GM18873 (cell line): ENCODE measurements at regions not wholly inside any gene's neighbourhood (a gene's known extent, or its start where the extent isn't known, plus 50 kb on each side); places are given as distances from the start of the nearest gene placed in this dataset.

ENCODE experiments used
- ATAC-seq: cut with Tn5 transposase; IDR thresholded peaks from one replicate; pipeline ENCODE4 v1.9.1; 2021; ENCODE audit warnings: mild to moderate bottlenecking, moderate library complexity, moderate number of reproducible peaks; ENCODE audit not compliant: unreplicated experiment, low FRiP score

DNA sequence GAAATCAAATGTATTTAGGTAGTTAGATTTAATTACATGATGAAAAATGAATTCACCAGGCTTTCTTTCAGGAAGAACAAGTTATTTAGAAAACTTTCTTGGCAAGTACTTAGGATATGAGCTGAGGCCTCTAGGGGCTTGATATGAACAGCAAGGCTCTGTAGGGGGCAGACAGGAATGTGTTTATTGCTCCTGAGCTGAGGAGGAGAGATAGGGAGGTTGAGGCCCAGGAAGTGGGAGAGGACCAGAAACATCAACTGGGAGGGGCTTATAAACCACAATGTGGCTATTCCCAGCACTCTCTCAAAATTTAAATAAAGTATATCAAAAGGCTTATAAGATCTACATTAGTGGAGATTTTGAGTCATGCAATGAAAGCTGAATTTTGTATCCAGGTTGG is 154.0 kb upstream of the MAF start:
- no peak for ATAC-seq

DNA sequence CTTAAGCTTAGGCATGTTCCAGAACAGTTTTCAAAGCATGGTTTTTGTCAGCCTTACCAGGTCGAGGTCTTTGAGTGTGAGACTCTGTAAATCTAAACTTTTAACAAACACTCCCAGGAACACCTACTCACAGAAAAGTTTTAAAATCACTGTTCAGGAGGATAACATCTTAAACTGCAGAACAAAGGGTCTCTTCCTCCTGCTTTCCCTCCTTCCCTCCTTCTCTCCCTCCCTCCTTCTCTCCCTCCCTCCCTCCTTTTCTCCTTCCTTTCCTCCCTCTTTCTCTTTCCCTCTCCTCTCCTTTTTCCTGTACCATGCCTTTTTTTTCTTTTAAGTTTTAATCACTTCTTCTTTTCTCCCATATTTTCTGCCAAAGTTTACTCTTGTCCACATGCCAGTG is 153.5 kb upstream of the MAF start:
- ATAC-seq, result no peak

DNA sequence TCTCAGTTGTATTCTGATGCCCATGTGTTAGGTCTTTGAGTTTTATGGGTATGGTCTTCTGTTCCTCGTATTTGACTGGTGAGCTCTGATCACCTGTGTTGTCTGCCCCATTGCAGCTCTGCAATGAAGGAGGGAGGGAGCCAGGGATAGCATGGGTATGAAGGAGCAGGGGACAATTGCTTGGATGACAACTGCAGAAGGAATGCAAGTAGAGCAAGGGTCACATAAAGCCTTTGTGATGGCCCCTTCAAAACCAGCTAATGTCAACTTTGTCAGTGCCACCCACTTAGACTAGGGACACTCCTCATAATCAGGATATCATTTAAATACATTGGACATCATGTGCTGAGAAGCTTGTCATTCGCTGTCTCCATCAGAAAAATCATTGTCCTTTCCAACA is 152.7 kb upstream of the MAF start:
- ATAC-seq, result no peak

DNA sequence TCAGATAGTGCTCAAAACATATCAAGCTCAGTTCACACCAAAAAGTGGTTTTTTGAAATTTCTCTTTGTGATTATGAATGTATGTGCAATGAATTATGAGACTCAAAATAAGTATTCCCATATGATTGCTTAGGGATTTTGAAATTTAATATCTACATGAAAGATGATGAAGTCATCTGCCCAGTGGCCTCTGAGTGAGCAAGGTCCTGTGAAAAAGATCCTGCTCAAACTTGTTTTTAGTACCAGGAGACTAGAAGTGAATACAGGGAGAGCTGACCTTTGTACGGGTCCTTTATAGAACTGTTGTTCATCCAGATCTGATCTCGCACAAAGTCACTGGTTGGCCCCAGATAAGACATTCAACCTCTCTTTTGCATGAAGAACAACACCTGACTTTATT is 151.9 kb upstream of the MAF start:
- no peak for ATAC-seq

DNA sequence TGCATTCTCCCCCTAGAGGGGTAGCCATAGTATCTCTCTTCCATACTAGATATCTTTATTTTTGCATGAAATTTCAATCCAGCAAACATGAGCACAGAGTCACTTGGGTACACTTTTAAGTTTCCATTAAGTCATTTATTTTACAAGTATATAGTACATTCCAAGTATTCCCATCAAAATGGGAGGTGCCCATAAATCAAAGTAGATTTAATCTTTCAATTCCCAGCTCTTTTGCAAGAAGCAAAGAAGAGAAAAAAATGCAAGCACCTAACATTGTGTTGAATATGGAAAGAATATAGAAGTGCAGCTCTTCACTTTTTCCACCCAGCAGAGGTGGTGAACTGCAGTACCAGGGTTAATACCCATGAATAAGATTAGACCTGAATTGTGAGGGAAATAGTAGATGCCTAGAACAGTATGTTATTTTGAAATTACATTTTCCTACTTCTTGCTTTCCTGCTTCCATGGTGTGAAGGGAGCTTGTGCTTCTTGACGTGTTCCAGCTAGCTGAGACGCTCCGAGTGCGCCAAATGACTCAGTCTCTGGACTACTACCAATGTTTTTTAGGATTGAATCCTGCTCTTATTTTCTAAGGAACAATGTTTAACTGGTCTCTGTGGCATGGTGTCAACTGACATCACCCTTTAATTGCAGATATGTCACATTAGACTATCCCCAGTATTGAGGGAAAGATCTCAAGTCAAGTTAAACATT is 151.1 kb upstream of the MAF start:
- ATAC-seq, result no peak

DNA sequence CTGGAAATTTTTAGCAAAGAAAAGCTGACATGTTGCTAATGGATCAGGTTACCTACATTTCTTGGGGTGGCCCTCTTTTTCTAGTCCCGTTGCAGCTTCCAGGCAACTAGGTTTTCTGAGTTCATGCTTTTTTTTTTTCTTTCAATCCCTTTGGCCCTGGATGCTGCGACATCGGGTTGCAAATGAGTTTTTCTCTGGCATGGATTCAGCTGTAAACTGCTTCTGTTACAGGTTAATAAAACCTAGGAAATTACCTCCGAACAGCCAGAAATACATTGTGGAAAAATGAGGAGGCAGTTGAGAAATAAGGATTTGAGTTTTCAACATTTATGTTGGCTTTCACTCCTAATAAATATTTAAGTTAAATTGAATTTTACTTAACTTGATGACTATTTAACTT is 149.8 kb upstream of the MAF start:
- ATAC-seq, result no peak

DNA sequence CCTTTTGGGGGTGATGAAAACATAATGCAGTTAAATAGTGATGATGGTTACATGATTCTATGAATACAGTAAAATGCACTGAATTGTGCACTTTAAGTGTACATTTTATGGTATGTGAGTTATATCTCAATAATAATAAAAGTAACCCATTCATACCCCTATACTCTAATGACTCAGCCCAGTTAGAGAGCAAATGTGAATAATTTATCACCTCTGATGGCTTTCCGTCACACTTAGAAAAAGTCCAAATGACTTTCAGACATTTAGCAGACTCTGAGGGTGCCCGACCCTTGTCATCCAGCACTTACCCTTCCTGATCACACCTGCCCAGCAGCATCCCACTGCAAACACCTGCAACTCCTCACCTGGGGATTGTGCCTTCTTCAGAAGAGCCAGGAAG is 148.1 kb upstream of the MAF start:
- no peak for ATAC-seq

DNA sequence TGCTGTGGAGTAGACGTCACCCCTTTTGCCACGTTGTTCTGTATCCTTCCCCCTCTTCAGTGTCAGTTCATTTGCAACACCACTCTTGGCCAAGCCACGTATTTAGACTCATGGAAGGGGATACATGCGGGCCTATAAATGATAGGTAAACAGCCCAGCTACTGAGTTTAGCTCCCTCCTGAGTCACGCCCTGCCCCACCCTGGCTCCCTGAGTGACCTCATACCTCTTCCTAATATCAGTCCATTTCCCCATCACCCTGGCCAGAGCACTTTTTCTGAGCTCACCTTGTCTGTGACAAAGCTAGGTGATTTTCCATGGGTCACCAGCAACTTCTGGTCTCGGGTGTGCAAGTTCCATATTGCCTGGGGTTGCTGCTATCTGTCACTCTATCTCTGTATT is 147.2 kb upstream of the MAF start:
- ATAC-seq, result no peak

DNA sequence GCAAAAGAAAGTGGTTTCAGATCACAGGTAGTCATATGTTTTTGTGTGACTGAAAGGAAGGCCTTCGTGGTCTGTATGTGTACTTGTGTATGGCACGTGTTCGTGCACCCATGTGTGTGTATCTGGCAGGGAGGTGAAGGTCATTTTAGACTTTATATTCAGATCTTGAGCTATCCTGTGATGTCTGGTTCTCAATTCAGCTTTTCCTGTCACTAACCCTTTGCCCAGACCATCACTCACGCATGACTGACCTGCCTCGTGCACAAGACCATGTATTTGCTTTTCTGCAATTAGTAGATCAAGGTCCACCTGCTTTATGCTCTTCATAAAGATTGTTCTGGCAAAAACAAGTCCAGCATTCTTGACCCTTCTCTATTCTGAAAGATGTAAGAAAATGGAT is 139.7 kb upstream of the MAF start:
- no peak for ATAC-seq

DNA sequence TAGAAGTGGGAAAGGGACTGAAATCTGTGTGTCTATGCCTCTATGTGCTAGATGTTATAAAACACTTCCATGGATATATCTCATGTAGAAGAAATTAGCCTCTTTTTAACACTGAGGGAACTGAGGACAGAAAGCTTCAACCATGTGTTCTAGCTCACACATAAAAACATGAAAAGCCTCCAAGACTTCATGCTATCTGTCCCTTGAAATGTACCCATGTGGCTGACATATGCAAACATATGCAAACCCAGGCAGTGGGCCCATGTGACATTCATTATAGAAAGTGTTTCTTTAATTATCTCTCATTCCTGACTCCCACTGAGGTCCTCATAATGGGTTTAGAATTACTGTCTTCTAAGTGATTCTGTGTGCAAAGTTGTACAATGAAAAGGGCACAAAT is 134.7 kb upstream of the MAF start:
- ATAC-seq, result no peak

DNA sequence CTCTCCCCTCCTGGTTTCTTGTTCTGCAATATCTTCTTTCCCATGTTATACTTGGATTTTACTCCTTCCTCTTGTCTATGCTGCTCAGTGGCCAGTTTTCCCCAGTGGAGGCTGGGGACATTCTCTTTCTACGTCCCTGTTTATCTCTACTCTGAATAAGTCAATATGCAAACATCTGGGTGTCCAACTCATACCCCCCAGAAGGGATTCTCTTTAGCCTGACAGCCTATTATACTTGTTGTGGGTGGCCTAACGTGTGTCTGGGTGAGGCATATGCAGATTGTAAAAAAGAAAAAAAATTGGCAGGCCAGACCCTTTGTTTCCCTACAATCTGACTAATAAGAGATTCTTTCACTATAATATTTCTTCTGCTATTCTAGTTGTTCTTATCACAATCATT is 134.2 kb upstream of the MAF start:
- no peak for ATAC-seq

DNA sequence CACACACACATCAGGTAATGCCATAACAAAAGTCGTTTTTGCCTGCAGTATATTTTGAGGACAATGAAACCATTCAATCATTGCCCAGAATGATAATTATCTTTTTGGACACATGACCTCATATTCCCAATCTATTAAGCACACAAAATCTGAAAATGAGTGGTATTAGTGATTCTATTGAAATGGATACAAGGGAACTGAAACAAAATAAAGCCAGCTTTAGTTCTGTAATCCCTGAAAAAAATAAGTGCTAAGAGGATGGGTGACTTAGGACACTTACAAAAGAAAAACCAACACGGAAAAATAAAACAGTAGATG is 128.3 kb upstream of the MAF start:
- ATAC-seq, result no peak

DNA sequence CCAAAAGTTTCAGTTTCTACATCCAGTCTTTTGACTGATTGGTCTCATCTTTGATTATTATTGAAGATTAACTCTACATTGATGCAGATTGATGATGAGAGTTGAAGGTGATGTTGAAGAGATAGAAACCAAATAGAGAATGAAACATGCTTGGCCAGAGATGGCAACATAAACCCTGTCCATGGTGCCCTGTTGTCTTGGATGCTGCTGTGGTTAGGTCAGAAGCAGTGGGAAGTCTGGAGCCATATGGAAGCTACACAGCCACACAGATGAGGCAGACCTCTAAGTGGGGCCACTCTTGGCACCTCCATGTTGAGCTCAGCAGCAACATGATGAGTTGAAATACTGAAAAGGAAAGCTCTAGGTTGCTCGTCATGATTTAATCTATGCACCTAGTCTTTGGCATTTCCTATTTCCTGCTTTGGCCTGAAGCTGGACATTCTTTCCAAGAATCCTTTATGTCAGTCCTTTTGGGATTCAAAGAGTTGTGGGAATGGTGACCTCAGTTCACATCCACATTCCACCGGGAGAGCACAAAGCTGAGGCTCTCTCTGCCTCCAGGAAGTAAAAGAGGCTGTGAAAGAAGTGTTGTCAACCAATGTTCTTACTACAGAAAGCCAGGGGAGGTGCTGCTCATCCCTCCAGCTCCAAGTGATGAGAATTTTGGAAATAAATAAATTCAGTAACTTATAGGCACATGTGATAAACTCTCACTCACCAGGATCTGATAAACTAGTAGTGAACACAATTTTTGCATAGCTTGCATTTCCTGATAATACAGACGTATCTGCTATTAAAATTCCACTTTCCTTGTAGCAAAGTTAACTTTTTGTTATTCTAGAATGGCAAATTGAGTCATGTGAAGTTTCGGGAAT is 127.7 kb upstream of the MAF start:
- ATAC-seq, result no peak

DNA sequence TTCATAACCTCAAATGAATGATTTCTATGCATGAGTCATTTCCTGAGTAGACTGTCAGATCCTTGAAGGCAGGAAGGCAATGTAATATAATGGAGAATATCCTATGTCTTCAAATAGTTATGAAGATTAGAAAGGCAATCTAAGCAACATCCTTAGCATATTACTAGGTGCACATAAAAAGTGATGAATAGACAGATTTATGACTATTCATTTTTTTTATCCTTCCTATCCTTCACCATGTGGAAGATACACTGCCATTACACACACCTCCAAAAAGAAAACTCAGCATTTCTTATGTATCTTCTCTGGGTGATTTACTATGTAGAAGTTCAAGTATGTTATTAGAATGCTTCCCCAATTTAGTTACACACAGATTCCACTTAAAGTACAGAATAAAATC is 126.4 kb upstream of the MAF start:
- ATAC-seq, result no peak

DNA sequence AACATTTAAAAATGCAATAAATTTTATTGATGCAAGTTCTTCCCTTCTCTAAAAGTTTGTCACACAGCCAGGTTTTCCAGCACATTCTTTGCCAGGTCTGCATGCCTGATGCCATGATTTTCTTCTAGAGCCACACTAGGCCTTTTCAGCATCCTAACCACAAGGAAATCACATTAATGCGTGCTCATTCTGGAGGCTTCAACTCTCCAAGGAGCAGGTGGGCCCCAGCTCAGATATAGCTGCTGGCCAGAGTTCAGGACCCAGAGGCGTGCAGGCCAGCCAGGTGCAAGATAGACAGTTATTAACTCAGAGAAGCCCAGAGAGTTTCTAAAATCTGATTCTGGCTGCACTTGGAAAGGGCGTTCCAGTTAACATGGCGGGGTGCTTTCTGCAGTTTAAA is 124.5 kb upstream of the MAF start:
- no peak for ATAC-seq

DNA sequence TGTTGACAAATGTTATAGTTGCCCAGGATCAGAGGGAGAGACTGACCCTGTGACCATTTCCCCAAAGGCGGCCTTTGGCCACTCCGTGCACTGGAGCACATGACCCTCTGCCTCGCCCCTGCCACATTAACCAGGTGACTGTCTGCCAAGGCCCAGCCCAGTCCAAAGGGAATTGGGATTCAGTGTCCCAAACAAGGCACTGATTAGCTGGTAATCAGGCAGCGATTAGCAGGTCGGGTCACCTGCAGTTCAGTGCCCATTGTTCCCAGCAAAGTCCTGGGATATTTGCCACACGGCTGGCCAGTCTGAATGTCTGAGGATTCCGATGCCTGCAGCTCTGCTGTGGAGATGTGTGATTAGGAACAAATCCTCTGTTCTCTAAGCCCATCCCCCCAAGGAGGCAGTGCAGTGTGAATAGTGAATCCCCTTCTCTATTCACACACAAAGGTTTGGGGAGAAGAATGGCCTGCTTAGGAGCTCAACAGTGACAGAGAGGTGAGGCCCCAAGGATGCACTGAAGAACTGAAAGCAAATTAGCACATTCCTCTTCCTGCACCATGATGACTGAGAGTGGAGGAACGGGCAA is 123.1 kb upstream of the MAF start:
- no peak for ATAC-seq

DNA sequence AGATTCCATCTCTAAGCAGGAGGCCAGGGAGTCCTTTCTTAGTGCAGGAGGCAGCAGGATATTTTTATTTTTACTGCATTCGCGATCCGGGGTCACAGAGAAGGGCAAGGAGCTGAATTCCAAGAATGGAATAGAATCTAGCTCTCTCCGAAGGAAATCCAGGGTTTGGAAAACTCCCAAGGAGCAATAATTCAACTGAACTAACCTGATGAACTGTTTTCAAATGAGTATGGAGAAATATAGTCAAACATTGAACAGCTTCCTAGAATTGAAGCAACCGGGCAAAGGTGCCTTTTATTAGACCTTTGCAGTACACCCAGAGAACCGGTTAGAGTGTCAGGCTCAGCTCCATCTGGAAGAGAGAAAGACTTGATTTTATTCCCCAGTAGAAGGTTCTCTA is 120.7 kb upstream of the MAF start:
- no peak for ATAC-seq

DNA sequence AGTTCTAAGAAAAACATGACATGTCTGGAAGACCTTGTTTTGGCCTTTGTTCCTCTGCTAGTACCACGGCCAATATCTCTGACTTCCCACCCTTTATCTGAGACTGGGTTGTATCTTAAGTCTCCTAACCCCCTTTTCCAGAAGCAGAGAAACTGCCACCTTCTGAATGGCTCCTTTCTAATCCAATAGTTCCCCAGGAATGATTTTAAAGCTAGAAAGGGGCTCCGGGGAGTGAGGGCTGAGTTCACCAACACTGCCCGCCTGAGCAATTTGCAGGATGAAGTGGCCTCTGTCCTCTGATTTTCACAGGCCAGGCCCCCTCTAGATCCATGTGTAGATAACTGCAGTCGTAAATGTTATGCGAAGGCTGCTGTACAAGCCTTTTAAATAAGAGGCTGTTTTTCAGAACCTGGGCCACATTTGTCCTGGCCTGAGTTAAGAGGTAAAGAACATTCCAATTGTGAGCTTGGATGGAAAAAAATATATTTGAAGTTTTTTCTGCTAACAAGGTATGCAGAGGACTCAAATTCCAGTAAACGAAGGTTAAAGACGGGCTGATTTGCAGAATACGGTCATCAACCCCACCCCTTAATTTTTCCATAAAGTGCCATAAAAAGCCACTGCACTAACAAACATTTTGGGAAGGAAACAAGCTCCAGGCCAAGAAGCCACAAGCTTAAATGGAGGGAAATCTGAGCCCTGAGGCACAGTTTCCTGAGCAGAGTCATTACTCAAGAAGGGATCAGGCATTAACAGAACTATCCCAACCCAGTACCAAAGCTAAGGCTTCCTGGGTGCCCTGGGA is 117.0 kb upstream of the MAF start:
- no peak for ATAC-seq

DNA sequence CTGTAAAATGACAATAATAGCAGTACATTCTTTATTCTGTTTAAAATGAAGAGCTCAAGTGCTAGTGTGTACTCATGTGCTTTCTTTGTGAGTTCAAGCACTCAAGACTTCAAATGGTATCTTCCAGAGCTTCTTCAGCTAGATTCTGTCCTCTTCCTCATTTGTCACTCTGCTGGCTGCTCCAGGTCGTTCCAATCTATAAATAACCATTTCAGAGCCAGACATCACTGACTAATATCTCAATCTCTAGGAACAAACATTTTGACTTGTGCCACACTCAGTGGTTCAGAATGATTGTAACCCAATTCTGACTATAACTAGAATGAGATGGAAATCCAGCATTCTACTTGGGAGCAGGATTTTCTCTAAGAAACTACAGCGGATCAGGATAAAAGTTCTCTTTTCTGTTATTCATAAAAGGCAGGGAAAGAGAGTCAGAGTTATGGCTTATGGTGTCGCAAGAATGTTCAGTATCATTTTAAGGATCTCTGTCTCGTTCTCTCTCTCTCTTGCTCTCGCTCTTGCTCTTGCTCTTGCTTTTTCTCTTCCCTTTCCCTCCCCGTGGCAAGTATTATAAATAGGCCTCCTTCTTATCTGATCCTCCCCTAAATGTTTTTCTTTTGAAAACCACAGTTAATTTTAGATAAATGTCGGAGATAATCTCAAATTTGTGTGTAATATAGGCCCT is 116.3 kb upstream of the MAF start:
- ATAC-seq, result no peak

DNA sequence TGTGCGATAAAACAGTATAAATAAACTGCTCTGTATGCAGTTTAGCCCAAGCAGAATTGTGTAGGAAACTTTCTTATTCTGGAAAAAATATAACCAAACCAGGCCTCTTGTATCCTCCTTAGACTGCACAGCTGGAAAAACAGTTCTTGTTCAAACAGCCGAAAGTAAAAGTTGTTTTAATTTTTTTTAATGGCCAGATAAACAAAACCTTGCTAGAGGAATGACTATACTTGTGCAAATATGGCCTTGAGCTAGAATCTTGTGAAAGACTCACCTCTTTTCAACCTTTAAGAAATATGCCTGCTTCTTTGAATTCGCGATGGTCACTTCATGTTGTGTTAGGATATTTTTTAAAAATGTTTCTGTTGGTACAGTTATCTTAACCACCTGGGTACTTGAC is 114.5 kb upstream of the MAF start:
- ATAC-seq, result no peak

DNA sequence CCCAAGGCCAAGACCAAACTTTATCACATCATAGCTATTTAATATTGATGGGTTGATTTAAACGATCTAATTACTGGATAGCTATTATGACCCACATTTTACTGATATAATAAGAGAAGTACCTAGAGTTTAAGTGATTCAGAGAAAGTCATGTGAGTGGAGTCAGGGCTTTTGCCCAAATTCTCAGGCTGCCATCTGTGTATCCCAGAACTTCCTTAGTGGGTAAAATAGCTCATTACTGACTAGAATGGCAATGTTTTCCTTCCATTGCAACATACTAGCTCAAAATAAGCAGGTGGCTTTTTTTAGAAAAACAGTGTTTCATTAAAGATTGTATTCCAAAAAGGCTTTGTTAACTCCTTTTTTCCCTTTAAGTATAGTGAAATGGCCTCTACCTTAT is 113.9 kb upstream of the MAF start:
- ATAC-seq, result no peak
